ENCODE measurements at regions not wholly inside any gene's neighbourhood (a gene's known extent, or its start where the extent isn't known, plus 50 kb on each side); places are given as distances from the start of the nearest gene placed in this dataset.

GRCh38 chr16:72722552-72722951 lies 325.4 kb downstream of the ZFHX3 start:
- intact Hi-C loops (cut with DNase I), result no loop called here
- TF ChIP-seq CTCF (IDR thresholded peaks at IDR 0.05) (no peak), EP300 (IDR thresholded peaks at IDR 0.05) (no peak), POLR2A (IDR thresholded peaks at IDR 0.05) (no peak)
- WGBS, 3 donors, result 78 to 84% (median 80%) methylated on average over 5 of the region's 5 CpGs
- H3K4me1 ChIP-seq (ENCODE audit: insufficient read depth), result no peaks in the 10 kb centered on the region
- H3K27me3 ChIP-seq, result no peaks in the 10 kb centered on the region
- no peaks in the 10 kb centered on the region for H3K36me3 ChIP-seq
- H3K4me3 ChIP-seq, result no peak overlapping the region
- no peak overlapping the region for H3K27ac ChIP-seq
- no peak for DNase-seq
- no peaks in the 10 kb centered on the region for H3K9me3 ChIP-seq

- intact Hi-C loops (cut with DNase I), result no loop called here
- H3K4me1 ChIP-seq (ENCODE audit: insufficient read depth), result no peaks in the 10 kb centered on the region
- 56 to 59% (median 58%) methylated on average over 4 of the region's 4 CpGs for WGBS, 3 donors
- no peaks in the 10 kb centered on the region for H3K9me3 ChIP-seq
- DNase-seq, result no peak
- H3K4me3 ChIP-seq, result no peak overlapping the region
- H3K27ac ChIP-seq, result no peak overlapping the region
- H3K36me3 ChIP-seq, result no peaks in the 10 kb centered on the region
- H3K27me3 ChIP-seq, result no peaks in the 10 kb centered on the region
- TF ChIP-seq POLR2A (IDR thresholded peaks at IDR 0.05) (no peak), EP300 (IDR thresholded peaks at IDR 0.05) (no peak), CTCF (IDR thresholded peaks at IDR 0.05) (no peak)
Observed at GRCh38 chr16:72721981-72722380, 325.9 kb downstream of the ZFHX3 start.

- no peak for DNase-seq
- H3K27ac ChIP-seq, result no peak overlapping the region
- intact Hi-C loops (cut with DNase I), result no loop called here
- TF ChIP-seq POLR2A (IDR thresholded peaks at IDR 0.05), result no peak
- TF ChIP-seq EP300 (IDR thresholded peaks at IDR 0.05), result no peak
- no peak for TF ChIP-seq CTCF (IDR thresholded peaks at IDR 0.05)
- no peaks in the 10 kb centered on the region for H3K36me3 ChIP-seq
- no peaks in the 10 kb centered on the region for H3K4me1 ChIP-seq (ENCODE audit: insufficient read depth)
- H3K27me3 ChIP-seq, result no peaks in the 10 kb centered on the region
- WGBS, 3 donors, result 93 to 96% (median 95%) methylated on average over 1 of the region's 1 CpG
- no peaks in the 10 kb centered on the region for H3K9me3 ChIP-seq
- H3K4me3 ChIP-seq, result no peak overlapping the region
Observed at GRCh38 chr16:72715267-72715666, 332.7 kb downstream of the ZFHX3 start.

GRCh38 chr16:72711823-72712222 lies 336.1 kb downstream of the ZFHX3 start:
- intact Hi-C loops (cut with DNase I), result no loop called here
- Histone ChIP-seq H3K9me3 (no peaks in the 10 kb centered on the region), H3K36me3 (no peaks in the 10 kb centered on the region), H3K27me3 (no peaks in the 10 kb centered on the region), H3K4me1 (ENCODE audit: insufficient read depth) (no peaks in the 10 kb centered on the region), H3K4me3 (no peak overlapping the region), H3K27ac (no peak overlapping the region)
- no peak for DNase-seq
- WGBS, 3 donors, result 95 to 100% (median 99%) methylated on average over 1 of the region's 1 CpG
- TF ChIP-seq EP300 (IDR thresholded peaks at IDR 0.05) (no peak), POLR2A (IDR thresholded peaks at IDR 0.05) (no peak), CTCF (IDR thresholded peaks at IDR 0.05) (no peak)

- Histone ChIP-seq H3K4me1 (ENCODE audit: insufficient read depth) (no peaks in the 10 kb centered on the region), H3K4me3 (no peak overlapping the region), H3K36me3 (no peaks in the 10 kb centered on the region), H3K9me3 (no peaks in the 10 kb centered on the region), H3K27ac (no peak overlapping the region), H3K27me3 (no peaks in the 10 kb centered on the region)
- intact Hi-C loops (cut with DNase I), result no loop called here
- 43 to 50% (median 49%) methylated on average over 5 of the region's 5 CpGs for WGBS, 3 donors
- no peak for DNase-seq
- TF ChIP-seq CTCF (IDR thresholded peaks at IDR 0.05) (no peak), EP300 (IDR thresholded peaks at IDR 0.05) (no peak)
Observed at GRCh38 chr16:72705801-72706200, 342.1 kb downstream of the ZFHX3 start.
